ENCODE measurements at regions not wholly inside any gene's neighbourhood (a gene's known extent, or its start where the extent isn't known, plus 50 kb on each side); places are given as distances from the start of the nearest gene placed in this dataset.

GRCh38 chr6:137307163-137307854 lies 88.1 kb upstream of the IFNGR1 start (continued):
- TF ChIP-seq ZNF423 (CRISPR knock-in tag; IDR thresholded peaks at IDR 0.05) (no peak), ESRRA (CRISPR knock-in tag; IDR thresholded peaks at IDR 0.05; ENCODE audit: borderline replicate concordance) (no peak), ATF6 (CRISPR knock-in tag; IDR thresholded peaks at IDR 0.05) (no peak), RORB (CRISPR knock-in tag; IDR thresholded peaks at IDR 0.05) (no peak)

DNA sequence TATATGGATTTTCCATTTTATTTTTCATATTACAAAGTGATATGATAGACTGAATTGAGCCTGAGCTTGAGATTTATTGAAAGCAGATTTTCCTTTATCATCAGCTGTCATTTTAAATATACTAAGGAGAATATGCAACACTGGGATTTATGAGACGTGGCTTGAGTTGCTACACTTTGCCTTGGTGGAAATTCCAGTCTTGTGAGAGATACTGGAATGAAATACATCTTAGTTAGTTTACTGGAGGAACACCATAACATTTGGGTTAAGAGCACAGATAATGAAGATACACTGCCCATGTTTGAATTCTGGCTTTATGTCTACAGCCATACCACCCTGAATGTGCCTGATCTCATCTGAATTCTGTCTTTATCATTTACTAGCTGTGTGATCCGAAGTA lies 86.5 kb upstream of the IFNGR1 start:
- H3K4me3 Mint-ChIP-seq = no peak overlapping the region
- ChIA-PET POLR2A (no interaction called here), CTCF (interaction anchor here (0.9 kb wide), 1 partner anchor 9 kb away, joined by 4 read pairs; no protein-coding TSS in a partner anchor)
- DNase-seq (ENCODE audit: low spot score) (no peak), ATAC-seq (no peak)
- peaks cover 28% of the 10 kb centered on the region for H3K4me1 Mint-ChIP-seq
- H3K9me3 Mint-ChIP-seq = peaks cover 21% of the 10 kb centered on the region
- peaks cover 12% of the 10 kb centered on the region; the same call in 1 of the 2 replicates for H3K36me3 Mint-ChIP-seq
- no peak overlapping the region for H3K27ac Mint-ChIP-seq
- H3K27me3 Mint-ChIP-seq (ENCODE audit: low read depth) = no peaks in the 10 kb centered on the region; the same call in 1 of the 2 replicates
- TF ChIP-seq ESRRA (CRISPR knock-in tag; IDR thresholded peaks at IDR 0.05; ENCODE audit: borderline replicate concordance) (no peak), STAT6 (CRISPR knock-in tag; conservative IDR thresholded peaks at IDR 0.05; ENCODE audit: low read depth) (no peak), FOXK1 (CRISPR knock-in tag; IDR thresholded peaks at IDR 0.05) (no peak), ZNF396 (CRISPR knock-in tag; IDR thresholded peaks at IDR 0.05; ENCODE audit: borderline replicate concordance) (no peak), TEAD1 (CRISPR knock-in tag; IDR thresholded peaks at IDR 0.05) (no peak)

DNA sequence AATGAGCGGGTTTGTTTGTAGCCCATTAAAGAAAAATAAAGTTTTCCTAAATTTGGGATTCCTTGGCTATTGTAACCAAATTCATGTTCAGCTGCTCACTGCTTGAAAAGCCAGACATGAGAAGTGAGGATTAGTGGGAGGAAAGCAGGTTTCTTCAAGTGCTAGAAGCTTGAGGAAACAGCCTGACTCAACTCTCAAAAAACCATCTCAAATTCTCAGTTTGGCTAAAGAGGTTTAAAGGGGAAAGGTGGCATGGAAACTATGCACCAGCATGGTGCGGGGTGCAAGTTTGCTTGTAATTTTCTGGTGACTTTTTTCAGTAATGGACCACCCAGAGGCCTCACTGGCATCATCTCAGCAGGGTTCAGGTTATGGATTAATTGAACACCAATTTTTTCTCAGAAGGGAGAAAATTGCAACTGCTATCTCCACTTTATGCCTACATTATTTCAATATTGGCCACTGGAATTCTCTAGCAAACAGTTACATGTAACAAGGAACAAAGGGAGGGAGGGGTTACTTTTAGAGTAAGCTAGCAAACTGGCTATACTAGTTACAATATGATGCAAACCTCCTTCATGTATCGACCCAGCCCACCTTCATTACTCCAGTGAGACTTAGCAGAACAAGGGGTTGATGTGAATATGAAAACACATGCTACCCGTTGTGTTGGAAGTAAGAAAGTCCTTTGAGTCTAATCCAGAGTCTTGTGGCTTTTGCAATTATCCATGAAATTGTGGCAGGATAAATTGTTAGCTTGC lies 85.0 kb upstream of the IFNGR1 start:
- Mint-ChIP-seq H3K36me3 (peaks cover 12% of the 10 kb centered on the region; the same call in 1 of the 2 replicates), H3K27me3 (ENCODE audit: low read depth) (peaks cover 7% of the 10 kb centered on the region; the same call in 1 of the 2 replicates), H3K4me1 (peaks cover 34% of the 10 kb centered on the region), H3K9me3 (peaks cover 21% of the 10 kb centered on the region), H3K27ac (no peak overlapping the region), H3K4me3 (no peak overlapping the region)
- ATAC-seq (no peak), DNase-seq (ENCODE audit: low spot score) (no peak)
- CTCF ChIA-PET = no interaction called here
- POLR2A ChIA-PET = no interaction called here
- TF ChIP-seq MXD4 (CRISPR knock-in tag; IDR thresholded peaks at IDR 0.05; ENCODE audit: borderline replicate concordance) (no peak), PREB (CRISPR knock-in tag; IDR thresholded peaks at IDR 0.05; ENCODE audit: borderline replicate concordance) (no peak), ETV6 (CRISPR knock-in tag; IDR thresholded peaks at IDR 0.05) (no peak), E2F1 (CRISPR knock-in tag; IDR thresholded peaks at IDR 0.05) (no peak), ZMAT4 (CRISPR knock-in tag; IDR thresholded peaks at IDR 0.05) (no peak), AFF4 (CRISPR knock-in tag; IDR thresholded peaks at IDR 0.05; ENCODE audit: borderline replicate concordance) (no peak), USF1 (CRISPR knock-in tag; IDR thresholded peaks at IDR 0.05) (no peak), ATF6 (CRISPR knock-in tag; IDR thresholded peaks at IDR 0.05) (no peak)
